ENCODE measurements at regions not wholly inside any gene's neighbourhood (a gene's known extent, or its start where the extent isn't known, plus 50 kb on each side); places are given as distances from the start of the nearest gene placed in this dataset.

DNA sequence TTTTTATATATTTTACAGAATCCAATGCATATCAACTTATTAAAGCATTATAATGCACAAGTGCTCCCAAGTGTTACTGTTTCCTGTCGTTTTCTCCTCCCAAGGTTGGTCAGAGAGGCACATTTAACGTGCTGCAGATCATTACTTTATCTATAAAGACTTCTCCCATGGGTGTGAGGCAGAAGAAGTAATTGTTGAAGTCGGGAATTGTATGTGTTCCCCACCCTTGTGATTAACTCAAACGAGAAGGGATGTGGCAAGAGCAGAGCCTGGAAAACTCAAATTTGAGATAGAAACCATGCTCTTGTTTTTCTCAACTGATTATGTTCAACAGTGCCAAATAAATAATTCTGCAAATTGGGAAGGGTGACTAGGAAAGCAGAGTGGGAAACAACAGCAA is 412.5 kb upstream of the ADAMTS5 start:
- no peak overlapping the region for H3K27ac Mint-ChIP-seq (ENCODE audit: unreplicated experiment)
- TF ChIP-seq, protein P1, sequence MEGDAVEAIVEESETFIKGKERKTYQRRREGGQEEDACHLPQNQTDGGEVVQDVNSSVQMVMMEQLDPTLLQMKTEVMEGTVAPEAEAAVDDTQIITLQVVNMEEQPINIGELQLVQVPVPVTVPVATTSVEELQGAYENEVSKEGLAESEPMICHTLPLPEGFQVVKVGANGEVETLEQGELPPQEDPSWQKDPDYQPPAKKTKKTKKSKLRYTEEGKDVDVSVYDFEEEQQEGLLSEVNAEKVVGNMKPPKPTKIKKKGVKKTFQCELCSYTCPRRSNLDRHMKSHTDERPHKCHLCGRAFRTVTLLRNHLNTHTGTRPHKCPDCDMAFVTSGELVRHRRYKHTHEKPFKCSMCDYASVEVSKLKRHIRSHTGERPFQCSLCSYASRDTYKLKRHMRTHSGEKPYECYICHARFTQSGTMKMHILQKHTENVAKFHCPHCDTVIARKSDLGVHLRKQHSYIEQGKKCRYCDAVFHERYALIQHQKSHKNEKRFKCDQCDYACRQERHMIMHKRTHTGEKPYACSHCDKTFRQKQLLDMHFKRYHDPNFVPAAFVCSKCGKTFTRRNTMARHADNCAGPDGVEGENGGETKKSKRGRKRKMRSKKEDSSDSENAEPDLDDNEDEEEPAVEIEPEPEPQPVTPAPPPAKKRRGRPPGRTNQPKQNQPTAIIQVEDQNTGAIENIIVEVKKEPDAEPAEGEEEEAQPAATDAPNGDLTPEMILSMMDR (conservative IDR thresholded peaks at IDR 0.05): no peak

DNA sequence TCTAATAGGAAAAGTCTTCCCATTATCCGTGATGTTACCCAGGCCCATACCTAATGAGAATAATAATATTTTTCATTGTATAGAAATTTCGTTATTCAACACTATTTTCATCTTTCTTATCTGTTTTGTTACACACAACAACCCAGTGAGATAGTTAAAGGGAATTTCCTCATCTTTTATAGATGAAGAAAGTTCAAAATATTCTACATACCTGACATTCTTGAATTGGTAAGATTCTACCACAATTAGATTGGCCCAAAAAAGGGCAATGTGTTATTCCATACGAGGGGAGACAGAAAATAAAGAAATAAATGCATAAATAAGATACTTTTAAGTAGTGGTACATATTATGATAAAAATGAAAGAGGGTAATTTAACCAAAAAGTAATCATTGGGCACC is 405.5 kb upstream of the ADAMTS5 start:
- H3K27ac Mint-ChIP-seq (ENCODE audit: unreplicated experiment): no peak overlapping the region
- TF ChIP-seq, protein P1 (conservative IDR thresholded peaks at IDR 0.05): no peak

More for the DNA sequence above, 412.5 kb upstream of the ADAMTS5 start:
- no peak for DNase-seq (ENCODE audit: low read depth, low spot score)
- Mint-ChIP-seq H3K27me3 (ENCODE audit: low read depth) (no peaks in the 10 kb centered on the region), H3K4me1 (no peaks in the 10 kb centered on the region), H3K9me3 (no peaks in the 10 kb centered on the region), H3K36me3 (ENCODE audit: low read depth) (no peaks in the 10 kb centered on the region), H3K4me3 (no peak overlapping the region)

DNA sequence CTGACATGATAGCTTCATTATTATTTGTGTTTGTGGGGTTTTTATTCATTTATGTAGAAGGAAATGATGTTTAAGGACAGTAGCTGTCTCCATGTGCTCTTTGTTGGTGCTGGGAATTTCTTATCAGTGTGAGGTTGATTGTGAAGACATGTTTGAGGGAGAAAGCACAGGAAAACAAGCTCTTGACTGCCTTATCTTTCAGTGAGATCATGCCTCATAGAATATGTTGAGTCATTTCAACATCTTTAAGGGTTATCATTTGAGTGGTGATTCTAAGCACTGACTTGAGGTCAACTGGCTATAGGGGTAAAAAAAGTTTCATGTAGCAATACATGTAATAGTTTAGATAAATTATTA is 405.1 kb upstream of the ADAMTS5 start:
- TF ChIP-seq, protein P1 (conservative IDR thresholded peaks at IDR 0.05): no peak
- Mint-ChIP-seq H3K4me1 (no peaks in the 10 kb centered on the region), H3K9me3 (no peaks in the 10 kb centered on the region), H3K36me3 (ENCODE audit: low read depth) (no peaks in the 10 kb centered on the region), H3K4me3 (no peak overlapping the region), H3K27ac (ENCODE audit: unreplicated experiment) (no peak overlapping the region), H3K27me3 (ENCODE audit: low read depth) (no peaks in the 10 kb centered on the region)
- DNase-seq (ENCODE audit: low read depth, low spot score): no peak

More for the DNA sequence above, 405.5 kb upstream of the ADAMTS5 start:
- H3K9me3 Mint-ChIP-seq: no peaks in the 10 kb centered on the region
- no peaks in the 10 kb centered on the region for H3K36me3 Mint-ChIP-seq (ENCODE audit: low read depth)
- no peaks in the 10 kb centered on the region for H3K4me1 Mint-ChIP-seq
- no peaks in the 10 kb centered on the region for H3K27me3 Mint-ChIP-seq (ENCODE audit: low read depth)
- no peak overlapping the region for H3K4me3 Mint-ChIP-seq
- DNase-seq (ENCODE audit: low read depth, low spot score): no peak

DNA sequence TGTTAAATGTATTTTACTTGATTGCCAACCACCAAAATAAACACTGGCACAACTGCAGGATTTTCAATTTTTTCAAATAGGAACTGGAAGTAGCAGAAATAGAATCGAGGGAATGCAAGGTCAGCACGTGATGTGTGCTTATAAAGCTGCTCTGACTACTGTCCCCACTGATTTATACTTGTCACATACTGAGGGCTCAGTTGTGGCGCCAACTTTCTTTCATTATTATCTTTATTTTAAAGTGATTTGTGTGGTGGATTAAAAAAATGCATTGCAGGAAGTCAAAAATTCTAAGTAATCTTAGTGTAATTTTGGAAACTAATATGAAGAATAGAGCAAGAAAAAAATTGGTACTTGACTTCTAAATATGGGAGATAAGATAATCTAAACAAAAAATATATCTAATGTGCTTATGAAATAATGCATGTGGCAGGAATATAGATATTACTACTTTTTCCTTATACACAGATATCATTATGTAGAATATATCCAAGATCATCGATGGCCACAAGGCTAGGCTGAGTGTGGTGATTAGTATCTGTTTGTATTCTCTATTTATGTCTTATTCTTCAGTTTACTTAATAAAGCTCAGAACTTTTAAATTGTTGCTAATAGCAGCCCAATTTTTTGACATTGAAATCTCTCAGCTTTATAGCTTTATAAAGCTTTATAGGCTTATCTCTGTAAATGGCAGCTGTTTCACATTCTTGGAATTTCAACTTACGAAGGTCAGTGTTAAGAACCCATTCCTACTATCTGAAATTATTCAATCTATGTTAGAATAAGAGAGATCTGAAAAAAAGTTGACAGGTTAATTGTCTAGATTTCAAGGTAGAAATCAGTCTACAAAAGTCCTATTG is 404.5 kb upstream of the ADAMTS5 start:
- no peaks in the 10 kb centered on the region for H3K36me3 Mint-ChIP-seq (ENCODE audit: low read depth)

DNA sequence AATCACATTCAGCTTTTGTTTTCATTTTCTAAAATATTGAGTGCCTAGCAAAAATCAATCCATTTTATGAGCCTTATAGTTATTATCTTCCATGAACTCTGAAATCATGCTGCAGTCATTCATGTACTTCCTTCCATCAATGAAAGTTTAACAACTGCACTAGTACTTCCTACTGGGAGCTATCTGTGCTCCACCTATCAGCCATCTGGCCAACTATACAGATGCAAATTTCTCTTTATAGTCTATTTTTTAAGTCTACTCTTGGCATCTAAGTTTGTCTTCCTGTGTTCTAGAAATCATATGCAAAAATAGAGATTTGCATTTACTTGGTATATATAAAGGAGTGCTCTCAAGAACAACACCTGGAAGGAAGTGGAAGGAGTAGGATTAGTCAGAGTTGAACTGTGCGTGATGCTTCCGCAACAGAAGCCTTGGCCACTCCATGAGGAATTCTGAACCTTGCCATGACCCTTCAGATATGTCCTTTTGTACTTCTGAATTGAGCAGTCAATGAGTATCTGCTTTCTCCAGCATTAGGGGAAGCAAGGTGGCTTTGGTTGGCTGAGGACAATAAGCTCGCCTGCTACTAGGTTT is 403.2 kb upstream of the ADAMTS5 start:
- Mint-ChIP-seq H3K4me1 (no peaks in the 10 kb centered on the region), H3K4me3 (no peak overlapping the region), H3K9me3 (no peaks in the 10 kb centered on the region), H3K27ac (ENCODE audit: unreplicated experiment) (no peak overlapping the region), H3K27me3 (ENCODE audit: low read depth) (no peaks in the 10 kb centered on the region), H3K36me3 (ENCODE audit: low read depth) (no peaks in the 10 kb centered on the region)
- TF ChIP-seq, protein P1 (conservative IDR thresholded peaks at IDR 0.05): no peak
- no peak for DNase-seq (ENCODE audit: low read depth, low spot score)

More for the DNA sequence above, 404.5 kb upstream of the ADAMTS5 start:
- Mint-ChIP-seq H3K27me3 (ENCODE audit: low read depth) (no peaks in the 10 kb centered on the region), H3K4me1 (no peaks in the 10 kb centered on the region), H3K4me3 (no peak overlapping the region), H3K9me3 (no peaks in the 10 kb centered on the region), H3K27ac (ENCODE audit: unreplicated experiment) (no peak overlapping the region)
- DNase-seq (ENCODE audit: low read depth, low spot score): no peak
- TF ChIP-seq, protein P1 (conservative IDR thresholded peaks at IDR 0.05): no peak

All from neural crest cell (in vitro differentiated cells).